ENCODE measurements at regions not wholly inside any gene's neighbourhood (a gene's known extent, or its start where the extent isn't known, plus 50 kb on each side); places are given as distances from the start of the nearest gene placed in this dataset.

DNA sequence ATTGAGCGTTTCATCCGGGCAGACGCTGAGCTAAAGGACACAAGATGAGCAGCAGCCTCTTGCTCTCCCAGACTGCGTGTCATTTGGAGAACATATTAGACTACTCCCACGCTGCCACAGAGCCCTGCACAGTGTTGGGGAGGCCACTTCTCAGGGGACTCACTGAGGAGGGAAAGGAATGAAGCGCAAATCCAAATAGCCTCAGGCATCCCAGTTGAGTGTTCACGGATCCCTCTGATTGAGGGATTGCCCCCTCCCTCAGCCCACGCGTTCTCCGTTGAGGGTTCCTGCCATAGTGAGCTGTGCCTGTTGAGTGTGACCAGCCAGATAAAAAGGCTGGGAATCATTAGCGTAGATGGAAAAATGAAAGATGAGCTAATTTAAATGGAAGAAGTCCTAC, 563.4 kb downstream of the ACTR3B start:
- CTCF ChIA-PET: no interaction called here
- peaks cover 0 to 1% (median 0%) of the 10 kb centered on the region in 5 experiments for H3K9me3 ChIP-seq (ENCODE audit: control extremely low read depth in 1 of 5, control insufficient read depth in 4 of 5, insufficient read depth in 2 of 5, low read depth in 1 of 5, low read length in 4 of 5)
- no peak overlapping the region for H3K4me3 ChIP-seq (ENCODE audit: control insufficient read depth in 1 of 7, extremely low read depth in 1 of 7, insufficient read depth in 4 of 7, low read depth in 2 of 7, low read length in 6 of 7)
- H3K27me3 ChIP-seq (replicated peaks in 2 of 5; ENCODE audit: control insufficient read depth in 4 of 5, insufficient read depth in 5 of 5, low read length in 4 of 5): no peaks in the 10 kb centered on the region
- WGBS (ENCODE audit: insufficient coverage): 87% methylated on average over 10 of the region's 11 CpGs
- H3K36me3 ChIP-seq (ENCODE audit: control insufficient read depth in 4 of 4, insufficient read depth in 4 of 4, low read length in 3 of 4): no peaks in the 10 kb centered on the region
- no peak overlapping the region for H3K27ac ChIP-seq (ENCODE audit: insufficient read depth in 1 of 2, low read depth in 1 of 2, low read length in 2 of 2, poor library complexity in 1 of 2, severe bottlenecking in 2 of 2)
- DNase-seq: no peak
- POLR2A ChIA-PET: no interaction called here
- H3K4me1 ChIP-seq (ENCODE audit: control extremely low read depth in 1 of 4, control insufficient read depth in 4 of 4, insufficient read depth in 4 of 4, low read length in 3 of 4): no peaks in the 10 kb centered on the region

DNA sequence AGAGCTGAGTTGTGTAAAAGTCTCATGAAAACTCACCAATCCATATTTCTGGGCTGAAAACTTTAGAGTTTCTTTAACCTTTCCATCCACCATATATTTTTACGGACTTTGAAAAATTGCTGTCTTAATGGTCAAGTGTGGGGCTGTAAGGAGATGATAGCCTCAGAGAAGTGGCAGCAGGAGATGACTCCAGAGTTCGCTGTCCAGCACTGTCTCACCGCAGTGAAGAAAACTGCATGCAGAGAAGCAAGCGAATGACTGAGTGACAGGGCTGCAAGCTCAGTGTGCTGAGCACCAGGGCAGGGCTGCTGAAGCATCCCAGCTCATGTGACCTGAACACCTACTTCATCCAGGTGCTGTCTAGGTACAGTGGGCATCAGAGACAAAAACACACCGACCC, 564.5 kb downstream of the ACTR3B start:
- 94% methylated on average over 3 of the region's 5 CpGs for WGBS (ENCODE audit: insufficient coverage)
- CTCF ChIA-PET: no interaction called here
- no peak for DNase-seq
- Histone ChIP-seq H3K27me3 (replicated peaks in 2 of 5; ENCODE audit: control insufficient read depth in 4 of 5, insufficient read depth in 5 of 5, low read length in 4 of 5) (no peaks in the 10 kb centered on the region), H3K4me3 (ENCODE audit: control insufficient read depth in 1 of 7, extremely low read depth in 1 of 7, insufficient read depth in 4 of 7, low read depth in 2 of 7, low read length in 6 of 7) (no peak overlapping the region), H3K4me1 (ENCODE audit: control extremely low read depth in 1 of 4, control insufficient read depth in 4 of 4, insufficient read depth in 4 of 4, low read length in 3 of 4) (no peaks in the 10 kb centered on the region), H3K27ac (ENCODE audit: insufficient read depth in 1 of 2, low read depth in 1 of 2, low read length in 2 of 2, poor library complexity in 1 of 2, severe bottlenecking in 2 of 2) (no peak overlapping the region), H3K36me3 (ENCODE audit: control insufficient read depth in 4 of 4, insufficient read depth in 4 of 4, low read length in 3 of 4) (no peaks in the 10 kb centered on the region), H3K9me3 (ENCODE audit: control extremely low read depth in 1 of 5, control insufficient read depth in 4 of 5, insufficient read depth in 2 of 5, low read depth in 1 of 5, low read length in 4 of 5) (peaks cover 0 to 1% (median 0%) of the 10 kb centered on the region in 5 experiments)
- POLR2A ChIA-PET: no interaction called here

DNA sequence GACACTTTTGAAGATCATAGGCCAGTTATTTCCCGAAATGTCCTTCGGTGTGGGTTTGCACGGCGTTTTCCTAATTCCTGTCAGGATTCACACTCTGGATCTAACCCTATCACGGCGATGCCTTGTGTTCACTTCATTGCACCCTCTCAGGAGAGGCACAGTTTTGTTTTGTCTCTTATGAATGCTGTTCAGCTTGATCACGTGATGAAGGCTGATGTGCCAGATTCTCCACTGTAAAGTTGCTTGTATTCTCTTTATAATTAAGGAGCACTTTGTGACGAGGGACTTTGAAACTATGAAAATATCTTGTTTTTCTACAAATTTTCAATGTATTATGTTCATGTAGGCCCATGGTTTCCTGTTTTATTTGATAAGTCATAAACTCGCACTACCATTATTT, 568.1 kb downstream of the ACTR3B start:
- H3K36me3 ChIP-seq (ENCODE audit: control insufficient read depth in 4 of 4, insufficient read depth in 4 of 4, low read length in 3 of 4): no peaks in the 10 kb centered on the region
- ChIA-PET CTCF (no interaction called here), POLR2A (no interaction called here)
- no peaks in the 10 kb centered on the region for H3K27me3 ChIP-seq (replicated peaks in 2 of 5; ENCODE audit: control insufficient read depth in 4 of 5, insufficient read depth in 5 of 5, low read length in 4 of 5)
- no peak for DNase-seq
- peaks cover 0 to 2% (median 0%) of the 10 kb centered on the region in 5 experiments for H3K9me3 ChIP-seq (ENCODE audit: control extremely low read depth in 1 of 5, control insufficient read depth in 4 of 5, insufficient read depth in 2 of 5, low read depth in 1 of 5, low read length in 4 of 5)
- H3K27ac ChIP-seq (ENCODE audit: insufficient read depth in 1 of 2, low read depth in 1 of 2, low read length in 2 of 2, poor library complexity in 1 of 2, severe bottlenecking in 2 of 2): no peak overlapping the region
- no peak overlapping the region for H3K4me3 ChIP-seq (ENCODE audit: control insufficient read depth in 1 of 7, extremely low read depth in 1 of 7, insufficient read depth in 4 of 7, low read depth in 2 of 7, low read length in 6 of 7)
- WGBS (ENCODE audit: insufficient coverage): 89% methylated on average over 7 of the region's 9 CpGs
- H3K4me1 ChIP-seq (ENCODE audit: control extremely low read depth in 1 of 4, control insufficient read depth in 4 of 4, insufficient read depth in 4 of 4, low read length in 3 of 4): no peaks in the 10 kb centered on the region

DNA sequence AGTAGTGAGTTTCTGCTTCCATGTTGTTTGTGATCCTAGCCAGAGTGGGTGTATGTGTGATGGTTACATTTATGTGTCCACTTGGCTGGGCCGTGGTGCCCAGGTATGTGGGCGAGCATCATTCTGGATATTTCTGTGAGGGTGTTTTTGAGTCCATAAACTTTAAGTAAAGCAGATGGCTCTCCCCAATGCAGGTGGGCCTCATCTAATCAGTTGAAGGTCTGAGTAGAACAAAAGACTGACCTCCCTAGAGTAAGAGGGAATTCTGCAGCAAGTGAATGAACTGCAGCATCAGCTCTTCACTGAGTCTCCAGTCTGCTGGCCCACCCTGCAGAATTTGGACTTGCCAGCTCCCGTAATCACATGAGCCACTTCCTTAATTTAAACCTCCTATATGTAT, 571.9 kb downstream of the ACTR3B start:
- CTCF ChIA-PET: no interaction called here
- Histone ChIP-seq H3K4me1 (ENCODE audit: control extremely low read depth in 1 of 4, control insufficient read depth in 4 of 4, insufficient read depth in 4 of 4, low read length in 3 of 4) (no peaks in the 10 kb centered on the region), H3K9me3 (ENCODE audit: control extremely low read depth in 1 of 5, control insufficient read depth in 4 of 5, insufficient read depth in 2 of 5, low read depth in 1 of 5, low read length in 4 of 5) (peaks cover 0 to 2% (median 0%) of the 10 kb centered on the region in 5 experiments), H3K4me3 (ENCODE audit: control insufficient read depth in 1 of 7, extremely low read depth in 1 of 7, insufficient read depth in 4 of 7, low read depth in 2 of 7, low read length in 6 of 7) (no peak overlapping the region), H3K27me3 (replicated peaks in 2 of 5; ENCODE audit: control insufficient read depth in 4 of 5, insufficient read depth in 5 of 5, low read length in 4 of 5) (no peaks in the 10 kb centered on the region), H3K36me3 (ENCODE audit: control insufficient read depth in 4 of 4, insufficient read depth in 4 of 4, low read length in 3 of 4) (no peaks in the 10 kb centered on the region), H3K27ac (ENCODE audit: insufficient read depth in 1 of 2, low read depth in 1 of 2, low read length in 2 of 2, poor library complexity in 1 of 2, severe bottlenecking in 2 of 2) (no peak overlapping the region)
- DNase-seq: no peak
- no CpG with 5 or more reads among the region's 3 CpGs for WGBS (ENCODE audit: insufficient coverage)
- POLR2A ChIA-PET: no interaction called here

DNA sequence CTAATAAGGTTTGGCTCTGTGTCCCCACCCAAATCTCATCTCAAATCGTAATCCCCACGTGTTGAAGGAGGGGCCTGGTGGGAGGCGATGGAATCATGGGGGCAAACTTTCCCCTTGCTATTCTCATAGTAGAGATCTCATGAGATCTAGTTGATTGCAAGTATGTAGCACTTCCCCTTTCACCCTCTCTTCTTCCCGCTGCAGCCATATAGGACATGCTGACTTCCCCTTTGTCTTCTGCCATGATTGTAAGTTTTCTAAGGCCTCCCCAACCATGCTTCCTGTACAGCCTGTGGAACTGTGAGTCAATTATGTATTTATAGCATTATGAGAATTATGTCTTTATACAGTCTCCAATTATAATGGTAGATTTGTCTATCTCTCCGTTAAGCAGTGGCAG, 594.5 kb downstream of the ACTR3B start:
- Histone ChIP-seq H3K4me1 (ENCODE audit: control extremely low read depth in 1 of 4, control insufficient read depth in 4 of 4, insufficient read depth in 4 of 4, low read length in 3 of 4) (no peaks in the 10 kb centered on the region), H3K4me3 (ENCODE audit: control insufficient read depth in 1 of 7, extremely low read depth in 1 of 7, insufficient read depth in 4 of 7, low read depth in 2 of 7, low read length in 6 of 7) (no peak overlapping the region), H3K36me3 (ENCODE audit: control insufficient read depth in 4 of 4, insufficient read depth in 4 of 4, low read length in 3 of 4) (no peaks in the 10 kb centered on the region), H3K27ac (ENCODE audit: insufficient read depth in 1 of 2, low read depth in 1 of 2, low read length in 2 of 2, poor library complexity in 1 of 2, severe bottlenecking in 2 of 2) (no peak overlapping the region), H3K9me3 (ENCODE audit: control extremely low read depth in 1 of 5, control insufficient read depth in 4 of 5, insufficient read depth in 2 of 5, low read depth in 1 of 5, low read length in 4 of 5) (no peaks in the 10 kb centered on the region), H3K27me3 (replicated peaks in 2 of 5; ENCODE audit: control insufficient read depth in 4 of 5, insufficient read depth in 5 of 5, low read length in 4 of 5) (no peaks in the 10 kb centered on the region)
- DNase-seq: no peak
- ChIA-PET CTCF (no interaction called here), POLR2A (no interaction called here)
- no CpG with 5 or more reads among the region's 5 CpGs for WGBS (ENCODE audit: insufficient coverage)

DNA sequence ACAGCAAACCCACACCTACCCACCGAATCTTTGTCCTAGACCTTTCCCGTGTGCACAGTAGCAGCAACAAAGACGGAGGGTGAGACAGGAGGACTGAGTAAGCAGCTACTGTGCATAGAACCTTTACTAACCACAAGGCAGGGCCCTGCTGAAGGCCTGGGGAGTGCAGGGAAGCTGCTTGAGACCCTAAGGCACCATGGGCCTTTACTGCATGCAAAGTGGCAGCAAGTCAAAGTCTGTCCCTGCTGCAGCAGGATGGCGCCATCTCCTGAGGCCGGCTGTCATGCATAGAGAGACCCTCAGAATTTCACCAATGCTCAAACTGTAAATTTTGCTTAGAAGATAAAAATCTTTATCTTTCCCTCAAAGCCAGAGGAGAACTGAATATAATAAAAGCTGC, 610.5 kb downstream of the ACTR3B start:
- Histone ChIP-seq H3K4me3 (ENCODE audit: control insufficient read depth in 1 of 7, extremely low read depth in 1 of 7, insufficient read depth in 4 of 7, low read depth in 2 of 7, low read length in 6 of 7) (no peak overlapping the region), H3K4me1 (ENCODE audit: control extremely low read depth in 1 of 4, control insufficient read depth in 4 of 4, insufficient read depth in 4 of 4, low read length in 3 of 4) (no peaks in the 10 kb centered on the region), H3K36me3 (ENCODE audit: control insufficient read depth in 4 of 4, insufficient read depth in 4 of 4, low read length in 3 of 4) (no peaks in the 10 kb centered on the region), H3K27ac (ENCODE audit: insufficient read depth in 1 of 2, low read depth in 1 of 2, low read length in 2 of 2, poor library complexity in 1 of 2, severe bottlenecking in 2 of 2) (no peak overlapping the region), H3K27me3 (replicated peaks in 2 of 5; ENCODE audit: control insufficient read depth in 4 of 5, insufficient read depth in 5 of 5, low read length in 4 of 5) (no peaks in the 10 kb centered on the region), H3K9me3 (ENCODE audit: control extremely low read depth in 1 of 5, control insufficient read depth in 4 of 5, insufficient read depth in 2 of 5, low read depth in 1 of 5, low read length in 4 of 5) (peaks cover 0 to 9% (median 0%) of the 10 kb centered on the region in 5 experiments)
- DNase-seq: no peak
- CTCF ChIA-PET: interaction anchor here (0.6 kb wide), 1 partner anchor 311 kb away, joined by 3 read pairs; no protein-coding TSS in a partner anchor
- POLR2A ChIA-PET: no interaction called here
- WGBS (ENCODE audit: insufficient coverage): 60% methylated on average over 1 of the region's 5 CpGs

DNA sequence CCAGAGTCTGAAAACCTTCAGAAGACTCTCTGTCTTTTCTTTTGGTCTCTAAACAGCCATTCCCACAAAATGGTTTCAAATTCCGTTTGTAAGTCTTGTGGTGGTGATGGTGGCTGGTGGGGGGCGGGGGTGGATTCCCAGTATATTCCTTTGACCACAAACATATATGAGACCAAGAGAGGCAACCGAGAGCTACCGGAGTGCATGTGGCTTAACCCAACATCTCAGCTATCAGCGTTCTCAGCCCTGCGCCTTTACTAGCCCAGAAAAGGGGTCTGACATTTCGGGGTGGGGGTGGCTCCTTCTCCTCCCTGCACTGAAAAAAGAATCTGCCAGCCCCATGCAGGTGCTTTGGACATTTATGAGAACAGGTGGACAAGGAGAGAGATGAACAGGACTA, 621.1 kb downstream of the ACTR3B start:
- Histone ChIP-seq H3K4me3 (ENCODE audit: control insufficient read depth in 1 of 7, extremely low read depth in 1 of 7, insufficient read depth in 4 of 7, low read depth in 2 of 7, low read length in 6 of 7) (no peak overlapping the region), H3K36me3 (ENCODE audit: control insufficient read depth in 4 of 4, insufficient read depth in 4 of 4, low read length in 3 of 4) (no peaks in the 10 kb centered on the region), H3K4me1 (ENCODE audit: control extremely low read depth in 1 of 4, control insufficient read depth in 4 of 4, insufficient read depth in 4 of 4, low read length in 3 of 4) (no peaks in the 10 kb centered on the region), H3K27me3 (replicated peaks in 2 of 5; ENCODE audit: control insufficient read depth in 4 of 5, insufficient read depth in 5 of 5, low read length in 4 of 5) (peaks cover 0 to 4% (median 0%) of the 10 kb centered on the region in 5 experiments), H3K27ac (ENCODE audit: insufficient read depth in 1 of 2, low read depth in 1 of 2, low read length in 2 of 2, poor library complexity in 1 of 2, severe bottlenecking in 2 of 2) (no peak overlapping the region), H3K9me3 (ENCODE audit: control extremely low read depth in 1 of 5, control insufficient read depth in 4 of 5, insufficient read depth in 2 of 5, low read depth in 1 of 5, low read length in 4 of 5) (no peaks in the 10 kb centered on the region)
- CTCF ChIA-PET: interaction anchor here (1.2 kb wide), 1 partner anchor 24 kb away, joined by 3 read pairs; no protein-coding TSS in a partner anchor
- POLR2A ChIA-PET: no interaction called here
- no peak for DNase-seq
- 97% methylated on average over 5 of the region's 7 CpGs for WGBS (ENCODE audit: insufficient coverage)

Data from common myeloid progenitor, CD34-positive (primary cell).